Astrocyte (in vitro differentiated cells and primary cell): ENCODE measurements at regions not wholly inside any gene's neighbourhood (a gene's known extent, or its start where the extent isn't known, plus 50 kb on each side); places are given as distances from the start of the nearest gene placed in this dataset.

ENCODE experiments used
- DNase-seq: peaks from one replicate; pipeline ENCODE4 v3.0.0-alpha.2; 2010; ENCODE audit warnings: low read depth
- FAIRE-seq: peaks from 2 replicates; lab custom pipeline; 2011; peaks lifted over from hg19 to GRCh38; lab: Jason Lieb, UNC
- H2AFZ ChIP-seq: 2 replicates; pipeline ENCODE4 v1.6.0; 2012; ENCODE audit warnings: low read depth, low read length, inconsistent platforms
- H3K27ac ChIP-seq: 2 replicates; pipeline ENCODE4 v1.5.1; 2011; ENCODE audit warnings: low read depth, low read length, inconsistent platforms
- H3K27me3 ChIP-seq: 2 replicates; pipeline ENCODE4 v1.6.0; 2011; ENCODE audit warnings: low read length, inconsistent platforms; ENCODE audit not compliant: insufficient read depth
- H3K36me3 ChIP-seq: 2 replicates; pipeline ENCODE4 v1.5.1; 2011; ENCODE audit warnings: low read length, inconsistent platforms; ENCODE audit not compliant: insufficient read depth
- H3K4me1 ChIP-seq: 2 replicates; pipeline ENCODE4 v1.5.1; 2011; ENCODE audit warnings: low read length, inconsistent platforms; ENCODE audit not compliant: insufficient read depth
- H3K4me2 ChIP-seq: 2 replicates; pipeline ENCODE4 v1.6.0; 2012; ENCODE audit warnings: low read length, inconsistent platforms
- H3K4me3 ChIP-seq: 2 replicates; pipeline ENCODE4 v1.5.1; 2011; ENCODE audit warnings: low read depth, mild to moderate bottlenecking, low read length, inconsistent platforms; ENCODE audit not compliant: insufficient read depth
- H3K79me2 ChIP-seq: 2 replicates; pipeline ENCODE4 v1.6.0; 2012; ENCODE audit warnings: mild to moderate bottlenecking, low read length, inconsistent platforms; ENCODE audit not compliant: insufficient read depth
- H3K9ac ChIP-seq: 2 replicates; pipeline ENCODE4 v1.6.0; 2012; ENCODE audit warnings: mild to moderate bottlenecking, low read length, inconsistent platforms
- H3K9me3 ChIP-seq: 2 replicates; pipeline ENCODE4 v1.5.1; 2012; ENCODE audit warnings: low read depth, mild to moderate bottlenecking, low read length, inconsistent platforms; ENCODE audit not compliant: insufficient read depth
- H4K20me1 ChIP-seq: 2 replicates; pipeline ENCODE4 v1.6.0; 2012; ENCODE audit warnings: low read length, inconsistent platforms; ENCODE audit not compliant: insufficient read depth
- H3K27ac Mint-ChIP-seq: one replicate; pipeline ENCODE4 v1.8.0; 2021; ENCODE audit warnings: mild to moderate bottlenecking, mixed read lengths; ENCODE audit not compliant: unreplicated experiment
- H3K27me3 Mint-ChIP-seq: one replicate; pipeline ENCODE4 v1.8.0; 2021; ENCODE audit warnings: low read depth, mixed read lengths; ENCODE audit not compliant: unreplicated experiment
- H3K36me3 Mint-ChIP-seq: one replicate; pipeline ENCODE4 v1.8.0; 2021; ENCODE audit warnings: low read depth, mixed read lengths; ENCODE audit not compliant: unreplicated experiment
- H3K4me1 Mint-ChIP-seq: one replicate; pipeline ENCODE4 v1.8.0; 2021; ENCODE audit warnings: low read depth, mixed read lengths; ENCODE audit not compliant: unreplicated experiment
- H3K4me3 Mint-ChIP-seq: one replicate; pipeline ENCODE4 v1.8.0; 2021; ENCODE audit warnings: mild to moderate bottlenecking, moderate library complexity, mixed read lengths; ENCODE audit not compliant: unreplicated experiment
- H3K9me3 Mint-ChIP-seq: one replicate; pipeline ENCODE4 v1.8.0; 2021; ENCODE audit warnings: mild to moderate bottlenecking, mixed read lengths; ENCODE audit not compliant: unreplicated experiment
- EZH2 ChIP-seq: IDR thresholded peaks from 2 replicates; pipeline ENCODE4 v1.6.1; 2012; ENCODE audit warnings: mild to moderate bottlenecking, low read length, inconsistent platforms; ENCODE audit not compliant: insufficient read depth
- TF ChIP-seq, protein P1 (sequence below): IDR thresholded peaks from 2 replicates; pipeline ENCODE4 v1.5.1; 2011; ENCODE audit warnings: low read depth, mild to moderate bottlenecking, inconsistent platforms, low read length, moderate library complexity; ENCODE audit not compliant: insufficient read depth

DNA sequence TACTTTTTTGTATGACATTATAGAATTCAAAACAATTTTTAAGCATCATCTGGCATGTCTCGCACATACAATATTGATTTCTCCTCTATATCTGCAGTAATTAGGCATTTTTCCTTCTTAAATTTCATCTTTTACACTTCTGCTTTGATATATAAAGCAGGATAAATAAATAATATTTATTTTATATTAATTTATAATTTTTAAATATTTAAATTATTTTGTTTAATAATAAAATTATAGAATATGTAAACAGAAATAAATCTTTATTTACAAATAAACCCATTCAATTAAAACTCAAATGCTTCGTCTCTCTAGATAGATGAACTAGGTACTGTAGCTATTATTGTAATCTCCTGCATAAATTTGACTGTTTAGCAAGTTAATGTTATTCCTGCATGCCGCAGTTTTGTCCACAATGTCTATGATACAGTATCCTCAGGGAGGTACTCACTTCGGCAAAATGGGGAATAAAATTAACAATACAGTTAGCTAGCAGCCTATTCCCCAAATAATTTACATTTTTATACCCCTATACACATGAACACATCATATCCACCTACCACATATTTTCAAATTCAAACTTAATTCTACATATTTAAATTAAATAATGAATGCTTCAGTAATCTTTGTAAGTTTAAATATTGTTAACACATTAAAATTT lies 473.6 kb upstream of the SLC10A2 start:
- no peak for FAIRE-seq
- H3K27ac ChIP-seq: no peak overlapping the region
- H3K4me3 Mint-ChIP-seq: no peak overlapping the region

DNA sequence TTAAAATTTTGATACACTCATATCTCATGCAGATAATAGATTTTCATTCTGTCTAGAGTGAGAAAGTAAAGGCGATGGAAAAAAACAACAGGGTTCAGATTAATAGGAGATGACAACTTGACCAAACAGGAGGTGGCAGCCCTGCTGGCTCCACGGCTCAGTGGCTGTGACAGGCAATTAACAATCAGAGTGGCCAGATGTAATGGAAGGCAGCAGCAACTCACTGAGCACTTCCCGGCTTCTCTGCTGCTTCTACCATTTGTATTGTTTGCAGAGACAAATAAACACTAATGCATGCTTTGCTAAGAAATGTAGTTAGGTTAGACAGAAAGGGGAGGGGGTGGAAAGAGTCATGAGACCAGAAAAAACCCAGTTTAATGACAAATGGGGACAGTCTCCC lies 473.0 kb upstream of the SLC10A2 start:
- DNase-seq (no peak), FAIRE-seq (no peak)
- H4K20me1 ChIP-seq: no peaks in the 10 kb centered on the region
- H3K4me3 Mint-ChIP-seq: no peak overlapping the region
- H3K4me1 Mint-ChIP-seq: no peaks in the 10 kb centered on the region
- H3K4me3 ChIP-seq: no peak overlapping the region
- no peak overlapping the region for H3K4me2 ChIP-seq
- H2AFZ ChIP-seq: no peak overlapping the region
- H3K36me3 ChIP-seq: no peaks in the 10 kb centered on the region
- no peaks in the 10 kb centered on the region for H3K27me3 Mint-ChIP-seq
- H3K27ac ChIP-seq: no peak overlapping the region
- H3K4me1 ChIP-seq: no peaks in the 10 kb centered on the region
- no peaks in the 10 kb centered on the region for H3K36me3 Mint-ChIP-seq
- no peaks in the 10 kb centered on the region for H3K79me2 ChIP-seq
- no peak overlapping the region for H3K27ac Mint-ChIP-seq
- no peak for TF ChIP-seq EZH2
- TF ChIP-seq, protein P1, sequence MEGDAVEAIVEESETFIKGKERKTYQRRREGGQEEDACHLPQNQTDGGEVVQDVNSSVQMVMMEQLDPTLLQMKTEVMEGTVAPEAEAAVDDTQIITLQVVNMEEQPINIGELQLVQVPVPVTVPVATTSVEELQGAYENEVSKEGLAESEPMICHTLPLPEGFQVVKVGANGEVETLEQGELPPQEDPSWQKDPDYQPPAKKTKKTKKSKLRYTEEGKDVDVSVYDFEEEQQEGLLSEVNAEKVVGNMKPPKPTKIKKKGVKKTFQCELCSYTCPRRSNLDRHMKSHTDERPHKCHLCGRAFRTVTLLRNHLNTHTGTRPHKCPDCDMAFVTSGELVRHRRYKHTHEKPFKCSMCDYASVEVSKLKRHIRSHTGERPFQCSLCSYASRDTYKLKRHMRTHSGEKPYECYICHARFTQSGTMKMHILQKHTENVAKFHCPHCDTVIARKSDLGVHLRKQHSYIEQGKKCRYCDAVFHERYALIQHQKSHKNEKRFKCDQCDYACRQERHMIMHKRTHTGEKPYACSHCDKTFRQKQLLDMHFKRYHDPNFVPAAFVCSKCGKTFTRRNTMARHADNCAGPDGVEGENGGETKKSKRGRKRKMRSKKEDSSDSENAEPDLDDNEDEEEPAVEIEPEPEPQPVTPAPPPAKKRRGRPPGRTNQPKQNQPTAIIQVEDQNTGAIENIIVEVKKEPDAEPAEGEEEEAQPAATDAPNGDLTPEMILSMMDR: no peak
- H3K9me3 ChIP-seq: no peaks in the 10 kb centered on the region
- H3K9ac ChIP-seq: no peak overlapping the region
- peaks cover 5% of the 10 kb centered on the region for H3K9me3 Mint-ChIP-seq
- no peaks in the 10 kb centered on the region for H3K27me3 ChIP-seq

More for the DNA sequence above, 473.6 kb upstream of the SLC10A2 start:
- Histone ChIP-seq H2AFZ (no peak overlapping the region), H3K9me3 (no peaks in the 10 kb centered on the region), H3K9ac (no peak overlapping the region), H3K36me3 (no peaks in the 10 kb centered on the region), H3K4me1 (no peaks in the 10 kb centered on the region), H4K20me1 (no peaks in the 10 kb centered on the region), H3K4me3 (no peak overlapping the region), H3K27me3 (no peaks in the 10 kb centered on the region), H3K79me2 (no peaks in the 10 kb centered on the region), H3K4me2 (no peak overlapping the region)
- Mint-ChIP-seq H3K9me3 (peaks cover 9% of the 10 kb centered on the region), H3K27me3 (no peaks in the 10 kb centered on the region), H3K27ac (no peak overlapping the region), H3K36me3 (no peaks in the 10 kb centered on the region), H3K4me1 (no peaks in the 10 kb centered on the region)
- DNase-seq: no peak
- TF ChIP-seq, protein P1: no peak
- no peak for TF ChIP-seq EZH2

DNA sequence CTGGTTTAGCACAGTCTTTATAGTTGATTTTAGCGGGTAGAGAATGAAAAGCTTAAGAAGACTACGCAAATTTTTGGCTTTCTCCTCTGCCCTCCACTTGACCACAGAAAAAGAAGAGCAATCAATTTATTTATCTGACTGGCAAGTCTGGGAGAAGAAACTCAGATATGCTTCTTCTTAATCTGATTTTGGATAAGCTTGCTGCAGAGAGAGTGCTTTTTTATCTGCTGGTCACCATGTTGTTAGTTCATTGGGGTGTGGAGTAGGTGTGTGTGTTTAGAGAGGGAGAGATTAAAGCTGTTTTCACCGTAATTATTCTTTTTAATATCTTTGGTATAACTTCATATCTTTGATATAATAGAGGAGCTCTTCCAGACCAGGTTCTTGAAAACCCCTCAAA lies 471.4 kb upstream of the SLC10A2 start:
- Mint-ChIP-seq H3K9me3 (peaks cover 3% of the 10 kb centered on the region), H3K4me3 (no peak overlapping the region), H3K4me1 (no peaks in the 10 kb centered on the region), H3K27me3 (no peaks in the 10 kb centered on the region), H3K36me3 (no peaks in the 10 kb centered on the region), H3K27ac (no peak overlapping the region)
- Histone ChIP-seq H3K4me2 (no peak overlapping the region), H3K9ac (no peak overlapping the region), H3K9me3 (peaks cover 3% of the 10 kb centered on the region), H4K20me1 (no peaks in the 10 kb centered on the region), H3K4me1 (no peaks in the 10 kb centered on the region), H3K27me3 (no peaks in the 10 kb centered on the region), H3K36me3 (no peaks in the 10 kb centered on the region), H3K27ac (no peak overlapping the region), H2AFZ (no peak overlapping the region), H3K4me3 (no peak overlapping the region), H3K79me2 (no peaks in the 10 kb centered on the region)
- DNase-seq: no peak
- FAIRE-seq: no peak
- TF ChIP-seq, protein P1: no peak
- no peak for TF ChIP-seq EZH2
